Spleen (tissue), 11 donors: ENCODE measurements at regions not wholly inside any gene's neighbourhood (a gene's known extent, or its start where the extent isn't known, plus 50 kb on each side); places are given as distances from the start of the nearest gene placed in this dataset.
A peak's percentile ranks its signal among the peaks of the same experiment; 100 is the strongest.

Source experiments
- DNase-seq: peaks from one replicate; pipeline ENCODE4 v3.0.0-alpha.2; 2020
- H3K27ac ChIP-seq, 8 donors: fragments of 200-600 bp; sonication (generic) in 7 of 8; 1 replicate in 4 of 8; 2 replicates in 4 of 8; pipeline versions ENCODE4 v1.5.0 to v1.8.0; 2016 to 2021; ENCODE audit warnings: inconsistent platforms in 4 of 8, mild to moderate bottlenecking in 4 of 8, moderate library complexity in 1 of 8
- H3K27me3 ChIP-seq, 7 donors: fragments of 200-600 bp; sonication (generic) in 6 of 7; replicated peaks in 1 of 7; 1 replicate in 4 of 7; 2 replicates in 3 of 7; pipeline versions ENCODE4 v1.5.0 to v1.8.0; 2016 to 2021; ENCODE audit warnings: inconsistent platforms in 3 of 7, mild to moderate bottlenecking in 1 of 7
- H3K36me3 ChIP-seq, 6 donors: fragments of 200-600 bp; sonication (generic) in 5 of 6; 1 replicate in 4 of 6; 2 replicates in 2 of 6; pipeline versions ENCODE4 v1.5.0 to v1.8.0; 2016 to 2021; ENCODE audit warnings: inconsistent platforms in 2 of 6
- H3K4me1 ChIP-seq, 6 donors: fragments of 200-600 bp; sonication (generic) in 5 of 6; 1 replicate in 3 of 6; 2 replicates in 3 of 6; pipeline versions ENCODE4 v1.5.0 to v1.8.0; 2016 to 2021; ENCODE audit warnings: inconsistent platforms in 3 of 6
- H3K4me3 ChIP-seq, 8 donors: fragments of 200-600 bp; sonication (generic) in 7 of 8; 1 replicate in 4 of 8; 2 replicates in 4 of 8; pipeline versions ENCODE4 v1.5.0 to v1.8.0; 2016 to 2021; ENCODE audit warnings: inconsistent platforms in 4 of 8, mild to moderate bottlenecking in 4 of 8, moderate library complexity in 2 of 8
- H3K9me3 ChIP-seq, 8 donors: fragments of 200-600 bp; sonication (generic) in 7 of 8; 1 replicate in 4 of 8; 2 replicates in 4 of 8; pipeline versions ENCODE4 v1.5.0 to v1.8.0; 2016 to 2021; ENCODE audit warnings: inconsistent platforms in 4 of 8
- POLR2A ChIP-seq, 3 donors: fragments of 450-650 bp; IDR thresholded peaks; one replicate each; pipeline ENCODE4 v1.5.1; 2017; ENCODE audit warnings: antibody characterized with exemption in 3 of 3, mild to moderate bottlenecking in 1 of 3
- POLR2AphosphoS5 ChIP-seq, 3 donors: sonication (generic); formaldehyde crosslinking; IDR thresholded peaks; one replicate each; pipeline ENCODE4 v1.5.1; 2017; ENCODE audit warnings: antibody characterized with exemption in 3 of 3
- WGBS, 5 donors: extraction: QIAGEN DNeasy Blood & Tissue Kit in 3 of 5; methylation state at CpG; one replicate each; pipeline versions ENCODE4 v1.1.5 to v1.1.7; 2013 to 2018; 5-methylcytosine and 5-hydroxymethylcytosine counted together
- intact Hi-C: fragments of 100-400 bp; cut with DNase I; formaldehyde crosslinking; loops from one replicate; pipeline ENCODE4 v1.15.0; 2023; ENCODE audit warnings: low total_unique reads
- TF ChIP-seq, protein P1 (sequence below), 11 experiments: fragments of 200-600 bp in 7 of 11; fragments of 450-650 bp in 4 of 11; sonication (generic) in 4 of 11; IDR thresholded peaks in 8 of 11; conservative IDR thresholded peaks in 3 of 11; 1 replicate in 7 of 11; 2 replicates in 4 of 11; pipeline versions ENCODE4 v1.4.0 to v1.8.0; 2016 to 2021; ENCODE audit warnings: antibody characterized with exemption in 11 of 11, inconsistent platforms in 4 of 11, mild to moderate bottlenecking in 1 of 11
- donor health status: healthy with polysubstance abuse.
- donor health status: DM: no; HTN: no; CAD: no; lungs with moderate emphysema.
- donor health status: DM: no; HTN: no; CAD: no.
- donor health status: Bipolar disorder and iron deficiency.
- donor health status: healthy.
- donor health status: DM: no; HTN: no; CAD: no.
- donor health status: DM: yes; HTN: yes; CAD: no.

DNA sequence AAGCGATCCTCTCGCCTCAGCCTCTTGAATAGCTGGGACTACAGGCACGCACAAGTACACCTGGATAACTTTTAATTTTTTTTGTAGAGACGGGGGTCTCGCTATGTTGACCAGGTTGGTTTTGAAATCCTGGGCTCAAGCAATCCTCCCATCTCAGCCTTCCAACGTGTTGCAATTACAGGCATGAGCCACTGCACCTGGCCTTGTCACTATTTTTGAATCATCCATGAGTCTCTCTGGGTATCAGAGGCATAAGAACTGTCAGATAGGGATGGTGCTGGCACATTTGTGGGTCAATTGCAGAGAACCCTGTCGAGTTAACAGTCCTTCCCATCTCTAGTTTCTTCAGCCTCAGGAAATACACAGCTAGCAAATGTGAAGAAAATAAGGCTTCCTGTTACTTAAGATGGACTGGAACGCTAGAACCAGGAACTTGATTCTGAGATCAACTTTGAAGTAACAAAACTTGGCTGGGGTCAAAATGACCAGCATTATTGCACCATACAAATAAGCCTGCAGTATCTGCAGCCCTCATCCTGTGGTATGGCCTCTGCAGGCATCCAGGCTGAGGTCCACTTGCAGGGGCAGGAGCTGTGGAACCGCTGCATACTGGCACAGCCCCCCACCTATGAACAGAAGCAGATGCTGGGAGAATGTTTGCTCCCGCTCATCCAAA, 124.3 kb upstream of the GADD45A start:
- Histone ChIP-seq H3K4me3 (no peak overlapping the region), H3K9me3 (no peaks in the 10 kb centered on the region), H3K4me1 (peaks cover 10 to 47% (median 20%) of the 10 kb centered on the region in 6 donors), H3K36me3 (no peaks in the 10 kb centered on the region), H3K27me3 (peaks cover 0 to 14% (median 0%) of the 10 kb centered on the region in 7 donors), H3K27ac (peak overlapping the region in 6 of 8 donors; percentile 15 to 82 (median 68))
- DNase-seq, result no peak
- TF ChIP-seq POLR2A (IDR thresholded peaks at IDR 0.05), result no peak
- peak in 1 of 3 donors; percentile 24 for TF ChIP-seq POLR2AphosphoS5 (IDR thresholded peaks at IDR 0.05)
- TF ChIP-seq, protein P1, sequence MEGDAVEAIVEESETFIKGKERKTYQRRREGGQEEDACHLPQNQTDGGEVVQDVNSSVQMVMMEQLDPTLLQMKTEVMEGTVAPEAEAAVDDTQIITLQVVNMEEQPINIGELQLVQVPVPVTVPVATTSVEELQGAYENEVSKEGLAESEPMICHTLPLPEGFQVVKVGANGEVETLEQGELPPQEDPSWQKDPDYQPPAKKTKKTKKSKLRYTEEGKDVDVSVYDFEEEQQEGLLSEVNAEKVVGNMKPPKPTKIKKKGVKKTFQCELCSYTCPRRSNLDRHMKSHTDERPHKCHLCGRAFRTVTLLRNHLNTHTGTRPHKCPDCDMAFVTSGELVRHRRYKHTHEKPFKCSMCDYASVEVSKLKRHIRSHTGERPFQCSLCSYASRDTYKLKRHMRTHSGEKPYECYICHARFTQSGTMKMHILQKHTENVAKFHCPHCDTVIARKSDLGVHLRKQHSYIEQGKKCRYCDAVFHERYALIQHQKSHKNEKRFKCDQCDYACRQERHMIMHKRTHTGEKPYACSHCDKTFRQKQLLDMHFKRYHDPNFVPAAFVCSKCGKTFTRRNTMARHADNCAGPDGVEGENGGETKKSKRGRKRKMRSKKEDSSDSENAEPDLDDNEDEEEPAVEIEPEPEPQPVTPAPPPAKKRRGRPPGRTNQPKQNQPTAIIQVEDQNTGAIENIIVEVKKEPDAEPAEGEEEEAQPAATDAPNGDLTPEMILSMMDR (IDR thresholded peaks at IDR 0.05 in 8 of 11, conservative IDR thresholded peaks at IDR 0.05 in 3 of 11), result peak in 1 of 11 experiments; percentile 7
- 60 to 77% (median 62%) methylated on average over 10 of the region's 10 CpGs for WGBS, 5 donors
- intact Hi-C loops, result loop anchor here (5.0 kb wide), 1 partner anchor 202 kb away; no protein-coding TSS in a partner anchor

DNA sequence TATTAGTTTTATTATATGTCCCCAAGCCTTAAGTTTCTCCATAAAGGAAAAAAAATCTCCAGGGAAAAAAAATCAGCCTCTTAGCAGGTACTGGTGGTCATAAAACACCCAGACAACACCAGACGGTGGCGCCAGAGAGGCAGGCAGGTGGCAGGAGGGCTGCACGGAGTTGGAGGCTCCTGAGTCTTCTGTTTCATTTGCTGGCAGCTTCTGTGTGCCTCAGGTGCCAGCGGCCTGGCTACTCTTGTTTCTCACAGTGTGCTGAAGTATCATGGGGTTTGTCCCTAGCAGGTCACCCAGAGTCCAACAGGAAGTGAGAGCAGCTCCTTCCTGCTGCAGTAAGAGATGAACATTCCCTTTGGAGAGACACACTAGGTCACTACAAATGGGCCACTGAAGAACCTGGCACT, 123.3 kb upstream of the GADD45A start:
- peak overlapping the region in 4 of 8 donors; percentile 55 to 82 (median 80) for H3K27ac ChIP-seq
- intact Hi-C loops, result loop anchor here (5.0 kb wide), 1 partner anchor 201 kb away; no protein-coding TSS in a partner anchor
- no peak for TF ChIP-seq POLR2A (IDR thresholded peaks at IDR 0.05)
- peak in 2 of 3 donors; percentile 21 to 47 for TF ChIP-seq POLR2AphosphoS5 (IDR thresholded peaks at IDR 0.05)
- TF ChIP-seq, protein P1 (IDR thresholded peaks at IDR 0.05 in 8 of 11, conservative IDR thresholded peaks at IDR 0.05 in 3 of 11), result peak; percentile 51 to 87 (median 75)

DNA sequence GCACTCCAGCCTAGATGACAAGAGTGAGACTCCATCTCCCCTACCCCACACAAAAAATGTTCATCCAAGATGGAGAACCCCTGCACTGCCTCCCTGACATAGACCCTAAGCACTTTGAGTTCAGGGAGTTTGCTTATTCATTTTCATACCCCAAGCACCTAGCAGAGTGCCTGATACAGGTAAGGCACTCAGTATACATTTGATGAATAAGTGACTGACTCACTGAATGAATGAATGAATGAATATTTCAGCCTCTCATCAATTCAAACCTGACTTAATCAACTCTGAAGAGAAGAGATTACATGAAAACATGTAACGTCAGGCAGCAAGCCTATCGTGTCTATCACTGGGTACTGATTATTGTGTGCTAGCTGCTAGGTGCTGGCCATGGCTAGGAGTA, 121.3 kb upstream of the GADD45A start:
- 81 to 93% (median 89%) methylated on average over 2 of the region's 2 CpGs for WGBS, 5 donors
- Histone ChIP-seq H3K36me3 (no peaks in the 10 kb centered on the region), H3K4me3 (no peak overlapping the region), H3K4me1 (peaks cover 10 to 43% (median 20%) of the 10 kb centered on the region in 6 donors), H3K27me3 (peaks cover 0 to 7% (median 0%) of the 10 kb centered on the region in 7 donors), H3K27ac (peak overlapping the region in 7 of 8 donors; percentile 39 to 79 (median 53)), H3K9me3 (no peaks in the 10 kb centered on the region)
- TF ChIP-seq POLR2AphosphoS5 (IDR thresholded peaks at IDR 0.05) (no peak), POLR2A (IDR thresholded peaks at IDR 0.05) (no peak)
- TF ChIP-seq, protein P1 (IDR thresholded peaks at IDR 0.05 in 8 of 11, conservative IDR thresholded peaks at IDR 0.05 in 3 of 11), result no peak
- no peak for DNase-seq
- intact Hi-C loops, result loop anchor here (5.0 kb wide), 1 partner anchor 199 kb away; no protein-coding TSS in a partner anchor

More for the DNA sequence above, 123.3 kb upstream of the GADD45A start:
- Histone ChIP-seq H3K9me3 (no peaks in the 10 kb centered on the region), H3K27me3 (peaks cover 0 to 14% (median 0%) of the 10 kb centered on the region in 7 donors), H3K36me3 (no peaks in the 10 kb centered on the region), H3K4me3 (no peak overlapping the region), H3K4me1 (peaks cover 10 to 47% (median 20%) of the 10 kb centered on the region in 6 donors)
- whole genome bisulfite sequencing, 5 donors, result 1 to 10% (median 2%) methylated on average over 4 of the region's 4 CpGs
- DNase-seq, result peak; percentile 95

DNA sequence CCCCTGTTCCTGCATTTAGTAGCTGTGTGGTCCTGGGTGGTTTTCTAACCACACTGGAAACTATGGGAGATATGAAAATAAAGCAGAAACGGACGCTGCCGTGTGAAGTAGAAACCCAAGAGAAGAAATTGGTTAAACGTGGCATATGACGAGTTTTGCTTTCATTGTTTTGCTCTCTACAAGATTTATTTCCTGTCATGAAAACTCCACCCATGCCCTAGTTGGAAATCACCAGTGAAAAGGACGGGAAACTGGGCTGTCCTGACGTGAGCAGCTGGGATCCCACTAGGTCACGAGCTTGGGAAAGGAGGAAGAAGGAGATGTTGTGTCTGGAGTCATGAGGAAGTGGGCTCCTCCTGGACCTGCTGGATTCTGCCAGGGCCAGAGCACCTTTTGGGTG, 120.8 kb upstream of the GADD45A start:
- 28 to 44% (median 35%) methylated on average over 8 of the region's 8 CpGs for WGBS, 5 donors
- no peak overlapping the region for H3K4me3 ChIP-seq
- H3K9me3 ChIP-seq, result no peaks in the 10 kb centered on the region
- TF ChIP-seq, protein P1 (IDR thresholded peaks at IDR 0.05 in 8 of 11, conservative IDR thresholded peaks at IDR 0.05 in 3 of 11), result no peak
- TF ChIP-seq POLR2AphosphoS5 (IDR thresholded peaks at IDR 0.05) (peak in 2 of 3 donors; percentile 27 to 65), POLR2A (IDR thresholded peaks at IDR 0.05) (no peak)
- H3K4me1 ChIP-seq, result peaks cover 10 to 43% (median 20%) of the 10 kb centered on the region in 6 donors
- DNase-seq, result no peak
- no peaks in the 10 kb centered on the region for H3K36me3 ChIP-seq
- intact Hi-C loops, result loop anchor here (5.0 kb wide), 1 partner anchor 198 kb away; no protein-coding TSS in a partner anchor
- H3K27me3 ChIP-seq, result peaks cover 0 to 6% (median 0%) of the 10 kb centered on the region in 7 donors
- H3K27ac ChIP-seq, result peak overlapping the region in 7 of 8 donors; percentile 39 to 79 (median 53)
